ENCODE measurements at regions not wholly inside any gene's neighbourhood (a gene's known extent, or its start where the extent isn't known, plus 50 kb on each side); places are given as distances from the start of the nearest gene placed in this dataset.

DNA sequence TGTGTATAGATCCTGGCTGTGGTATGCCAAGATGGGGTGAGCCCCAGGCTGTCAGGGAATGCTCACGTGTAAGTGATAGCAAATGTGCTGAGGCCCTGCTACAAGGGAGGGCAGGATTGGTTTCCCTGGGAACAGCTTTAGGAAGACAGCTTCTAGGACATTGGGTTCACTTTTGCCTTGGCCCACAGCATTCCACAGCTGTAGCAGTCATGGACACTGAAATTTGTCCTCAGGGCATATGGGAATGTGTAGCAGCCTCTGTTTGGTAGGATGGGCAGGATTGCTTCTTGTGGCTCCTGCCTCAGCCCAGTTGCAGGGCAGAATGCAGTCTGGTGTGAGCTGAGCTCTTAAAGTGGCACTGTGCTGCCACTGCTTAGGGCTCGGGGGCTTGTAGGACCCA is 1061.7 kb upstream of the WWC1 start:
- no peak overlapping the region for H3K9ac ChIP-seq (ENCODE audit: extremely low read depth, low read length, poor library complexity, severe bottlenecking)
- WGBS, 2 experiments (ENCODE audit: insufficient coverage in 1 of 2, insufficient read length in 1 of 2) = 88 to 100% methylated on average over 1 to 2 of the region's 2 CpGs
- no peak for DNase-seq
- H3K27me3 ChIP-seq (ENCODE audit: control insufficient read depth, insufficient read depth, low read length, poor library complexity, severe bottlenecking) = no peaks in the 10 kb centered on the region
- H3K36me3 ChIP-seq (ENCODE audit: control insufficient read depth, insufficient read depth, low read length) = no peaks in the 10 kb centered on the region
- TF ChIP-seq, protein P1, sequence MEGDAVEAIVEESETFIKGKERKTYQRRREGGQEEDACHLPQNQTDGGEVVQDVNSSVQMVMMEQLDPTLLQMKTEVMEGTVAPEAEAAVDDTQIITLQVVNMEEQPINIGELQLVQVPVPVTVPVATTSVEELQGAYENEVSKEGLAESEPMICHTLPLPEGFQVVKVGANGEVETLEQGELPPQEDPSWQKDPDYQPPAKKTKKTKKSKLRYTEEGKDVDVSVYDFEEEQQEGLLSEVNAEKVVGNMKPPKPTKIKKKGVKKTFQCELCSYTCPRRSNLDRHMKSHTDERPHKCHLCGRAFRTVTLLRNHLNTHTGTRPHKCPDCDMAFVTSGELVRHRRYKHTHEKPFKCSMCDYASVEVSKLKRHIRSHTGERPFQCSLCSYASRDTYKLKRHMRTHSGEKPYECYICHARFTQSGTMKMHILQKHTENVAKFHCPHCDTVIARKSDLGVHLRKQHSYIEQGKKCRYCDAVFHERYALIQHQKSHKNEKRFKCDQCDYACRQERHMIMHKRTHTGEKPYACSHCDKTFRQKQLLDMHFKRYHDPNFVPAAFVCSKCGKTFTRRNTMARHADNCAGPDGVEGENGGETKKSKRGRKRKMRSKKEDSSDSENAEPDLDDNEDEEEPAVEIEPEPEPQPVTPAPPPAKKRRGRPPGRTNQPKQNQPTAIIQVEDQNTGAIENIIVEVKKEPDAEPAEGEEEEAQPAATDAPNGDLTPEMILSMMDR (conservative IDR thresholded peaks at IDR 0.05) = no peak
- H3K4me3 ChIP-seq (ENCODE audit: low read length) = no peak overlapping the region
- H3K4me1 Mint-ChIP-seq = no peaks in the 10 kb centered on the region
- peaks cover 15% of the 10 kb centered on the region for H3K9me3 ChIP-seq (ENCODE audit: control insufficient read depth, low read length)
- no peaks in the 10 kb centered on the region for H3K36me3 Mint-ChIP-seq (ENCODE audit: low read depth)
- no peak overlapping the region for H3K4me3 Mint-ChIP-seq
- no peak overlapping the region for H3K27ac Mint-ChIP-seq
- H3K4me1 ChIP-seq (ENCODE audit: control insufficient read depth, insufficient read depth, low read length) = no peaks in the 10 kb centered on the region
- H3K27me3 Mint-ChIP-seq (ENCODE audit: insufficient read depth) = peaks cover 2% of the 10 kb centered on the region
- no peak overlapping the region for H3K27ac ChIP-seq (ENCODE audit: low read depth, low read length)
- peaks cover 6% of the 10 kb centered on the region for H3K9me3 Mint-ChIP-seq

DNA sequence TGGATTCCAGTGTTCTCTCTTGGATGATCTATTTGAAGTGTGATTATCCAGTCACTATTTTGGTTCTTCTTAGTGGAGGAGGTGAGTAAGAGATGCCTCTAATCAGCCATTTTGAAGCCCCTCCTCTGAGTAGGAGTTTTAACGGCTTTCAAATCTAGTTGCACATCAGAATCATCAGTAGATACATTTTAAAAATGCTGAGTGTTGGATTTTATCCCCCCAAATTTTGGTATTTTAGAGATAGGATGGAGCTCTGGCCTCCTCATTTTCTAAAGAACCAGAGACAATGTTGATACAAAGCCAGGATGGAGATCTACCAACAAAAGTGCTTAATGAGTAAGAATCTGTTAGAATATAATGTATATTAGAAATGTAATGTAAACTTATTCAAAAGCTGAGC is 1061.0 kb upstream of the WWC1 start:
- Mint-ChIP-seq H3K4me1 (no peaks in the 10 kb centered on the region), H3K36me3 (ENCODE audit: low read depth) (no peaks in the 10 kb centered on the region), H3K27ac (no peak overlapping the region), H3K27me3 (ENCODE audit: insufficient read depth) (peaks cover 2% of the 10 kb centered on the region), H3K9me3 (peaks cover 8% of the 10 kb centered on the region), H3K4me3 (no peak overlapping the region)
- H3K36me3 ChIP-seq (ENCODE audit: control insufficient read depth, insufficient read depth, low read length) = no peaks in the 10 kb centered on the region
- H3K9ac ChIP-seq (ENCODE audit: extremely low read depth, low read length, poor library complexity, severe bottlenecking) = no peak overlapping the region
- H3K9me3 ChIP-seq (ENCODE audit: control insufficient read depth, low read length) = peaks cover 16% of the 10 kb centered on the region
- no peaks in the 10 kb centered on the region for H3K4me1 ChIP-seq (ENCODE audit: control insufficient read depth, insufficient read depth, low read length)
- H3K4me3 ChIP-seq (ENCODE audit: low read length) = no peak overlapping the region
- 90% methylated on average over 1 of the region's 1 CpG; no CpG with 5 or more reads in 1 of the 2 experiments for WGBS, 2 experiments (ENCODE audit: insufficient coverage in 1 of 2, insufficient read length in 1 of 2)
- H3K27ac ChIP-seq (ENCODE audit: low read depth, low read length) = no peak overlapping the region
- H3K27me3 ChIP-seq (ENCODE audit: control insufficient read depth, insufficient read depth, low read length, poor library complexity, severe bottlenecking) = no peaks in the 10 kb centered on the region
- DNase-seq = no peak
- TF ChIP-seq, protein P1 (conservative IDR thresholded peaks at IDR 0.05) = no peak

DNA sequence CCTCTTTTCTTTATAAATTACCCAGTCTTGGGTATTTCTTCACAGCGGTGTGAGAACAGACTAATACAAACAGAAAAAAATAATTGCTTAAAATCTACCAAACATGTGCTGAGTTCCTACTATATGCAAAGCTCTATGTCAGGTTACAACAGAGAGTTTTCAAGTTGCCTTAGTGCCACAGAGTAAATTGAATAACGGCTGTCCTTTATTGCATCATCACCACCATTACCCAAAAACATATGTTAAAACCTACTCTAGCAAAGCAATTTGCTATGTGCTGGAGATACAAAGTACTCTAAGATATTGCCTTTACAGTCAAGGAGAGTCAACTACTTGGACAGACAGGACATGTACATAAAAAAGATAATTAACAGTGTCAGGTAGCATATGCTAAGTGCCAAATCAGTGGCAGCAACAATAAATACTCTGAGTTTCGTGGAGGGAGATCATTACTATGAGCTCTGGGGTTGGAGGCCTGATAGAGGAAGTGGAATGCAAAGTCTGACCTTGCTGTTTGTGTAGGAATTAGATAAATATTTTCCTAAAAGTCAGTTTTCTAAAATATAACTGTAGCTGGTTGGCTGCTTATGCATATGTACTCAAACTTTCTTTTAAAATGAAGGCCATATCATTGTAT is 1058.7 kb upstream of the WWC1 start:
- DNase-seq = no peak
- Mint-ChIP-seq H3K4me3 (no peak overlapping the region), H3K27me3 (ENCODE audit: insufficient read depth) (peaks cover 2% of the 10 kb centered on the region), H3K4me1 (no peaks in the 10 kb centered on the region), H3K36me3 (ENCODE audit: low read depth) (no peaks in the 10 kb centered on the region), H3K27ac (no peak overlapping the region), H3K9me3 (peaks cover 14% of the 10 kb centered on the region)
- Histone ChIP-seq H3K4me3 (ENCODE audit: low read length) (no peak overlapping the region), H3K36me3 (ENCODE audit: control insufficient read depth, insufficient read depth, low read length) (no peaks in the 10 kb centered on the region), H3K27me3 (ENCODE audit: control insufficient read depth, insufficient read depth, low read length, poor library complexity, severe bottlenecking) (no peaks in the 10 kb centered on the region), H3K9ac (ENCODE audit: extremely low read depth, low read length, poor library complexity, severe bottlenecking) (no peak overlapping the region), H3K9me3 (ENCODE audit: control insufficient read depth, low read length) (peaks cover 22% of the 10 kb centered on the region), H3K27ac (ENCODE audit: low read depth, low read length) (no peak overlapping the region), H3K4me1 (ENCODE audit: control insufficient read depth, insufficient read depth, low read length) (no peaks in the 10 kb centered on the region)
- TF ChIP-seq, protein P1 (conservative IDR thresholded peaks at IDR 0.05) = no peak
- 74 to 92% methylated on average over 2 to 3 of the region's 3 CpGs for WGBS, 2 experiments (ENCODE audit: insufficient coverage in 1 of 2, insufficient read length in 1 of 2)

All from endodermal cell (in vitro differentiated cells).